ENCODE measurements at regions not wholly inside any gene's neighbourhood (a gene's known extent, or its start where the extent isn't known, plus 50 kb on each side); places are given as distances from the start of the nearest gene placed in this dataset.

DNA sequence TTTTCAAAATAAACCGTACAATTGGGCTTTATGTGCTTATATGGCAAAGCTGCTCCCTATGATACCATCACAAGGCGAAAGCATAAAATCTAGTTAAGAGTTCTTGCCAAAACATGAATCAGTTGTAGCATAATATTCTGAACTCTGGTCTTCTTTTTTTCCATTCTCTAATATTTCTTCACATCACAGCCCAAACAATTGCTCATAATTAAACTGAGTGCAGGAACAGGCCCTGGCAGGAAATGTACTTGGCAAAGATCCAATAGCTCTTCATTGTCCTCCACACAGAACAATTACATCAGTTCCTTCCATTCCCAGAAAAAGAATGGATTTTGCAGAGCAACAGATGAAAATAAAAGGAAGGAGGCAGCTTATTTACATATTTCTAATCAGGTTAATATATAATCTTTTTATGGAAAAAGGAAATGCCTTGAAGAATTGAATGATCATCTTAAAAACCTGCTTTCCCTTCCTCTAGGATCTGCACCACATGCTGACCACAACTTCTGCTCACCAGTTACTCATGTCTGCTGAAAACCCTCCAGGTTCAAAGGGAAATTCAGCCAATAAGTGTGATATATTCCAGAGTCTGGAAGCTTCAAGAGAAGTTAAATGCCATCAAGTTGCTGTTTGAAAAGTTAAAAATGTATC is 123.3 kb upstream of the COL21A1 start:
- Histone ChIP-seq H3K9me2 (ENCODE audit: insufficient read depth) (no peaks in the 10 kb centered on the region), H3K79me2 (ENCODE audit: insufficient read depth, low read length) (no peaks in the 10 kb centered on the region), H3K9me3 (ENCODE audit: control insufficient read depth in 1 of 2, insufficient read depth in 1 of 2, low read depth in 1 of 2, low read length in 2 of 2) (no peaks in the 10 kb centered on the region), H3K4me1 (ENCODE audit: control insufficient read depth in 1 of 2, insufficient read depth in 2 of 2, low read length in 2 of 2) (peaks cover 11 to 18% of the 10 kb centered on the region in 2 experiments), H3K36me3 (ENCODE audit: control insufficient read depth in 1 of 2, insufficient read depth in 2 of 2, low read length in 2 of 2) (no peaks in the 10 kb centered on the region), H3K27me3 (ENCODE audit: insufficient read depth, low read length) (no peaks in the 10 kb centered on the region), H2AFZ (ENCODE audit: low read depth, low read length, poor library complexity, severe bottlenecking) (peak overlapping the region; percentile 99), H3K4me3 (replicated peaks in 1 of 2; ENCODE audit: low read depth in 1 of 2, low read length in 2 of 2) (no peak overlapping the region), H4K20me1 (ENCODE audit: insufficient read depth) (no peaks in the 10 kb centered on the region), H3K9ac (ENCODE audit: low read length) (0 out of 2 replicates have a peak overlapping the region, but pooled peaks have one; percentile 21), H3K4me2 (ENCODE audit: low read length) (peak overlapping the region; percentile 65), H3K27ac (ENCODE audit: low read depth, low read length) (no peak overlapping the region)
- DNase-seq (ENCODE audit: low read depth, low spot score) (no peak), ATAC-seq (peak; percentile 48)
- BruUV-seq (replicated peaks) = no TSS peak
- ChIA-PET CTCF (interaction anchor here (0.6 to 2.9 kb wide), 7 partner anchors 12 to 954 kb away, joined by 3 to 18 read pairs (median 3); no protein-coding TSS in a partner anchor), RAD21 (ENCODE audit: low non-redundant PET in 1 of 2, low total read pairs in 2 of 2, uncharacterized antibody in 2 of 2, unreplicated experiment in 2 of 2) (interaction anchor here in 1 of 2 experiments (0.9 kb wide), 1 partner anchor 222 kb away, joined by 3 read pairs; no protein-coding TSS in a partner anchor), POLR2A (interaction anchor here (0.6 kb wide), 1 partner anchor 221 kb away, joined by 3 read pairs; no protein-coding TSS in a partner anchor)
- intact Hi-C loops (cut with micrococcal nuclease) = loop anchor here (5.0 kb wide), 3 partner anchors 202 to 947 kb away; partner anchors contain the start of gene PRIM2
- TF ChIP-seq CEBPB (IDR thresholded peaks at IDR 0.05; ENCODE audit: low read depth) (no peak), SIN3A (IDR thresholded peaks at IDR 0.05; ENCODE audit: low read depth) (0 out of 2 replicates have a peak, but pooled peaks have one; percentile 8), REST (IDR thresholded peaks at IDR 0.05; ENCODE audit: low read depth) (no peak), POLR2AphosphoS5 (IDR thresholded peaks at IDR 0.05; ENCODE audit: low read depth, low read length) (0 out of 2 replicates have a peak, but pooled peaks have one; percentile 11), EGR1 (IDR thresholded peaks at IDR 0.05; ENCODE audit: low read depth) (no peak), ELF1 (IDR thresholded peaks at IDR 0.05; ENCODE audit: borderline replicate concordance, low read depth) (no peak), FOSL1 (IDR thresholded peaks at IDR 0.05; ENCODE audit: low read depth) (no peak), POLR2A (IDR thresholded peaks at IDR 0.05; ENCODE audit: borderline replicate concordance, extremely low read depth, insufficient read depth, insufficient read length) (no peak), ZNF274 (IDR thresholded peaks at IDR 0.05; ENCODE audit: low read depth, low read length) (no peak), EZH2phosphoT487 (IDR thresholded peaks at IDR 0.05; ENCODE audit: borderline replicate concordance) (no peak), YY1 (IDR thresholded peaks at IDR 0.05; ENCODE audit: extremely low read depth, insufficient replicate concordance, low read depth, low read length) (no peak), CBX3 (IDR thresholded peaks at IDR 0.05; ENCODE audit: low read depth) (no peak), SP1 (IDR thresholded peaks at IDR 0.05; ENCODE audit: low read depth) (0 out of 2 replicates have a peak, but pooled peaks have one; percentile 2), RAD21 (IDR thresholded peaks at IDR 0.05; ENCODE audit: low read depth) (no peak), SRF (IDR thresholded peaks at IDR 0.05; ENCODE audit: low read depth) (no peak), EZH2 (IDR thresholded peaks at IDR 0.05) (no peak), ZFX (IDR thresholded peaks at IDR 0.05) (no peak), ATF3 (IDR thresholded peaks at IDR 0.05) (no peak), MAX (IDR thresholded peaks at IDR 0.05) (no peak), JUND (IDR thresholded peaks at IDR 0.05) (0 out of 2 replicates have a peak, but pooled peaks have one; percentile 17)
- TF ChIP-seq, protein P1, sequence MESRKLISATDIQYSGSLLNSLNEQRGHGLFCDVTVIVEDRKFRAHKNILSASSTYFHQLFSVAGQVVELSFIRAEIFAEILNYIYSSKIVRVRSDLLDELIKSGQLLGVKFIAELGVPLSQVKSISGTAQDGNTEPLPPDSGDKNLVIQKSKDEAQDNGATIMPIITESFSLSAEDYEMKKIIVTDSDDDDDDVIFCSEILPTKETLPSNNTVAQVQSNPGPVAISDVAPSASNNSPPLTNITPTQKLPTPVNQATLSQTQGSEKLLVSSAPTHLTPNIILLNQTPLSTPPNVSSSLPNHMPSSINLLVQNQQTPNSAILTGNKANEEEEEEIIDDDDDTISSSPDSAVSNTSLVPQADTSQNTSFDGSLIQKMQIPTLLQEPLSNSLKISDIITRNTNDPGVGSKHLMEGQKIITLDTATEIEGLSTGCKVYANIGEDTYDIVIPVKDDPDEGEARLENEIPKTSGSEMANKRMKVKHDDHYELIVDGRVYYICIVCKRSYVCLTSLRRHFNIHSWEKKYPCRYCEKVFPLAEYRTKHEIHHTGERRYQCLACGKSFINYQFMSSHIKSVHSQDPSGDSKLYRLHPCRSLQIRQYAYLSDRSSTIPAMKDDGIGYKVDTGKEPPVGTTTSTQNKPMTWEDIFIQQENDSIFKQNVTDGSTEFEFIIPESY (IDR thresholded peaks at IDR 0.05; ENCODE audit: extremely low read depth, insufficient replicate concordance, low read length) = no peak

All from HCT116 (cell line).